Mesenchymal stem cell (in vitro differentiated cells and primary cell): ENCODE measurements at regions not wholly inside any gene's neighbourhood (a gene's known extent, or its start where the extent isn't known, plus 50 kb on each side); places are given as distances from the start of the nearest gene placed in this dataset.

Source experiments
- DNase-seq: peaks from one replicate; pipeline ENCODE4 v3.0.0-alpha.2; 2013
- H2AFZ ChIP-seq: one replicate; pipeline ENCODE4 v1.6.1; 2013; ENCODE audit warnings: low read depth, mild to moderate bottlenecking, control low read depth, inconsistent platforms, low read length, moderate library complexity
- H2AK5ac ChIP-seq: 2 replicates; pipeline ENCODE4 v1.6.1; 2013; ENCODE audit warnings: low read length, moderate library complexity, mild to moderate bottlenecking, inconsistent platforms; ENCODE audit not compliant: severe bottlenecking
- H2BK120ac ChIP-seq: one replicate; pipeline ENCODE4 v1.6.1; 2013; ENCODE audit warnings: low read depth, mild to moderate bottlenecking, inconsistent platforms, low read length, moderate library complexity
- H2BK12ac ChIP-seq, 2 experiments: one replicate each; pipeline ENCODE4 v1.6.1; 2013; ENCODE audit warnings: inconsistent platforms in 2 of 2, low read length in 2 of 2, mild to moderate bottlenecking in 2 of 2, moderate library complexity in 2 of 2, control low read depth in 1 of 2
- H2BK15ac ChIP-seq: one replicate; pipeline ENCODE4 v1.6.1; 2013; ENCODE audit warnings: mild to moderate bottlenecking, low read depth, inconsistent platforms; ENCODE audit not compliant: poor library complexity, severe bottlenecking
- H2BK5ac ChIP-seq: 2 replicates; pipeline ENCODE4 v1.6.1; 2013; ENCODE audit warnings: low read depth, mild to moderate bottlenecking, low read length, control low read depth, inconsistent platforms; ENCODE audit not compliant: poor library complexity, severe bottlenecking
- H3K14ac ChIP-seq, 2 experiments: one replicate each; pipeline ENCODE4 v1.6.1; 2013; ENCODE audit warnings: inconsistent platforms in 2 of 2, low read length in 2 of 2, control low read depth in 1 of 2, mild to moderate bottlenecking in 1 of 2, moderate library complexity in 1 of 2
- H3K18ac ChIP-seq, 2 experiments: one replicate each; pipeline ENCODE4 v1.6.1; 2013; ENCODE audit warnings: inconsistent platforms in 2 of 2, low read length in 2 of 2, control low read depth in 1 of 2, low read depth in 1 of 2, mild to moderate bottlenecking in 1 of 2
- H3K23ac ChIP-seq, 2 experiments: one replicate each; pipeline ENCODE4 v1.6.1; 2013; ENCODE audit warnings: inconsistent platforms in 2 of 2, low read length in 2 of 2, mild to moderate bottlenecking in 2 of 2, moderate library complexity in 2 of 2, control low read depth in 1 of 2
- H3K27ac ChIP-seq: 2 replicates; pipeline ENCODE4 v1.5.1; 2013; ENCODE audit warnings: mild to moderate bottlenecking, moderate library complexity, low read length, control low read depth, inconsistent platforms; ENCODE audit not compliant: poor library complexity, severe bottlenecking
- H3K27me3 ChIP-seq, 2 experiments: 2 replicates each; pipeline versions ENCODE4 v1.6.1 to v1.7.0; 2013; ENCODE audit warnings: low read length in 2 of 2, mild to moderate bottlenecking in 2 of 2, moderate library complexity in 2 of 2, control low read depth in 1 of 2, inconsistent platforms in 1 of 2; ENCODE audit not compliant: control insufficient read depth in 1 of 2, insufficient read depth in 1 of 2
- H3K36me3 ChIP-seq, 2 experiments: 2 replicates each; pipeline versions ENCODE4 v1.6.1 to v1.7.0; 2013; ENCODE audit warnings: low read length in 2 of 2, control low read depth in 1 of 2, inconsistent platforms in 1 of 2, low read depth in 1 of 2, mild to moderate bottlenecking in 1 of 2; ENCODE audit not compliant: insufficient read depth in 2 of 2, control insufficient read depth in 1 of 2
- H3K4ac ChIP-seq, 2 experiments: one replicate each; pipeline ENCODE4 v1.6.1; 2013; ENCODE audit warnings: inconsistent platforms in 2 of 2, low read length in 2 of 2, mild to moderate bottlenecking in 2 of 2, moderate library complexity in 2 of 2, control low read depth in 1 of 2, low read depth in 1 of 2
- H3K4me1 ChIP-seq: 2 replicates; pipeline ENCODE4 v1.6.1; 2013; ENCODE audit warnings: low read depth, low read length, control low read depth; ENCODE audit not compliant: control insufficient read depth, insufficient read depth
- H3K4me2 ChIP-seq: 2 replicates; pipeline ENCODE4 v1.6.1; 2013; ENCODE audit warnings: low read length, mild to moderate bottlenecking, inconsistent platforms; ENCODE audit not compliant: poor library complexity, severe bottlenecking
- H3K4me3 ChIP-seq, 2 experiments: 2 replicates each; pipeline versions ENCODE4 v1.5.1 to v1.7.0; 2013; ENCODE audit warnings: low read length in 2 of 2, mild to moderate bottlenecking in 2 of 2, control low read depth in 1 of 2, low read depth in 1 of 2; ENCODE audit not compliant: insufficient read depth in 1 of 2
- H3K79me1 ChIP-seq: replicated peaks from 2 replicates; pipeline ENCODE4 v1.6.1; 2013; ENCODE audit warnings: mild to moderate bottlenecking, control low read depth, low read length, inconsistent platforms; ENCODE audit not compliant: poor library complexity, severe bottlenecking
- H3K9ac ChIP-seq: 2 replicates; pipeline ENCODE4 v1.7.0; 2013; ENCODE audit warnings: mild to moderate bottlenecking, low read length, moderate library complexity
- H3K9me3 ChIP-seq: 2 replicates; pipeline ENCODE4 v1.7.0; 2013; ENCODE audit warnings: mild to moderate bottlenecking, low read length; ENCODE audit not compliant: control insufficient read depth
- H4K8ac ChIP-seq: one replicate; pipeline ENCODE4 v1.6.1; 2013; ENCODE audit warnings: inconsistent platforms, mild to moderate bottlenecking, low read length, moderate library complexity
- H4K91ac ChIP-seq: one replicate; pipeline ENCODE4 v1.6.1; 2013; ENCODE audit warnings: mild to moderate bottlenecking, low read length, inconsistent platforms
- whole genome bisulfite sequencing: methylation state at CpG from one replicate; pipeline ENCODE4 v1.1.7; 2013; ENCODE audit warnings: mixed read lengths; 5-methylcytosine and 5-hydroxymethylcytosine counted together

GRCh38 chr4:128590034-128590740, 219.3 kb upstream of the JADE1 start:
- H3K23ac ChIP-seq: no peak overlapping the region
- peak; percentile 9 for DNase-seq
- no peak overlapping the region for H2BK120ac ChIP-seq
- no peaks in the 10 kb centered on the region for H3K79me1 ChIP-seq
- H2AFZ ChIP-seq: no peak overlapping the region
- no peak overlapping the region for H2BK15ac ChIP-seq
- no peak overlapping the region for H2BK5ac ChIP-seq
- no peak overlapping the region for H2AK5ac ChIP-seq
- no peak overlapping the region for H4K8ac ChIP-seq
- H3K4me2 ChIP-seq: no peak overlapping the region
- H3K4me3 ChIP-seq: no peak overlapping the region
- WGBS: 81% methylated on average over 9 of the region's 9 CpGs
- H3K27me3 ChIP-seq: peaks cover 0 to 2% of the 10 kb centered on the region in 2 experiments
- no peaks in the 10 kb centered on the region for H3K4me1 ChIP-seq
- H3K27ac ChIP-seq: no peak overlapping the region
- H3K14ac ChIP-seq: no peak overlapping the region
- H3K4ac ChIP-seq: no peak overlapping the region
- H4K91ac ChIP-seq: no peak overlapping the region
- H2BK12ac ChIP-seq: no peak overlapping the region
- H3K9me3 ChIP-seq: peaks cover 10% of the 10 kb centered on the region
- no peaks in the 10 kb centered on the region for H3K36me3 ChIP-seq
- H3K18ac ChIP-seq: peak overlapping the region in 1 of 2 experiments; percentile 0
- H3K9ac ChIP-seq: no peak overlapping the region

DNA sequence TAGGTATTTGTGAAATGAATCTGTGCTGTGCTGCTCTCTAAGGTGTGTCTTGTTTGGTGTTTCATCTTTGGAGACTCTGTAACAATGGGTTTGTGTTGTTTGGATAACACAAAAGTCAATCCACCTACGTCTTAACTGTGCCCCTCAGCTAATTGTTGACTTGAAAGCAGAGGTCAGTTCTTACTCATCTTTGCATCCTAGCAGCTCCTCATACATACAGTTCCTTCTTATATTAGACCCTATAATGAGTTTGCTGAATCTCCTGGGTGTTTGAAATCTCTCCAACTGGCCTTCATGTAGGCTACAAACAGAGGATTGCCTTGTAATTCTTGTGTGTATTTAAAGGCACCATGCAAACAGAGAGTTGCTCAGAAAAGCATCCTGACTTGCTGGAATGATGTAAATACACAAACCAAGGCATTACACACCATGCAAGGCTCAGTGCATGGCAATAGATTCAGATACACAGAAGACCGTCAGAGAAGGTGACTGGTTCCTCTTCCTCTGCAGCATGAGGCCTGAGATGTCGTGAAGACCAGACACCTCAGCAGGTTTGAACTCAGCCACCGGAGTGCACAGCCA, 220.0 kb upstream of the JADE1 start:
- H3K4me1 ChIP-seq: no peaks in the 10 kb centered on the region
- no peak overlapping the region for H2BK120ac ChIP-seq
- DNase-seq: peak; percentile 7
- no peaks in the 10 kb centered on the region for H3K79me1 ChIP-seq
- H3K27ac ChIP-seq: no peak overlapping the region
- no peak overlapping the region for H3K4me3 ChIP-seq
- no peak overlapping the region for H3K4me2 ChIP-seq
- H2BK12ac ChIP-seq: no peak overlapping the region
- peak overlapping the region; percentile 22 for H4K8ac ChIP-seq
- no peak overlapping the region for H2BK15ac ChIP-seq
- no peak overlapping the region for H3K9ac ChIP-seq
- no peak overlapping the region for H3K4ac ChIP-seq
- H3K18ac ChIP-seq: peak overlapping the region in 1 of 2 experiments; percentile 0
- WGBS: 95% methylated on average over 3 of the region's 4 CpGs
- no peak overlapping the region for H2BK5ac ChIP-seq
- H3K23ac ChIP-seq: no peak overlapping the region
- H2AFZ ChIP-seq: no peak overlapping the region
- H2AK5ac ChIP-seq: no peak overlapping the region
- no peak overlapping the region for H4K91ac ChIP-seq
- peaks cover 0 to 2% of the 10 kb centered on the region in 2 experiments for H3K27me3 ChIP-seq
- no peak overlapping the region for H3K14ac ChIP-seq
- H3K9me3 ChIP-seq: peaks cover 10% of the 10 kb centered on the region
- H3K36me3 ChIP-seq: no peaks in the 10 kb centered on the region

DNA sequence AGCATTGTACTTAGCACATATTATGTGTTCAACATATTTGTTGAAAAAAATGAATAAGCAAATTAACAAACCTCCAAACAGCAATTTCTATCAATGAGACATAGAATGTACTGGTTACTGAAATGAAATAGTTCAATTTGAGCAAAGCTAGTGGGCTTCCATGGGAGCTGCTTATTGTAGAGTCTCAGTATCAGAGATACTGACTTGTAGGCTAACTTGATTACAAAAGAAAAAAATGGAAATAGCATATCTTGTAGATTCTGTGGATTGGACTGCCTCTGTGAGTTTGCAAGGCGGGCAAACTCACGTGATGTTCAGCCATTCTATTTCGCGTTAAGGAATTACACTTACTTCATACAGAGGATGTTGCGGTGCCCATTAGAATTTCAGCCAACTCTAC, 222.1 kb upstream of the JADE1 start:
- Histone ChIP-seq H2AK5ac (no peak overlapping the region), H3K9ac (no peak overlapping the region), H3K4me3 (no peak overlapping the region), H4K8ac (no peak overlapping the region), H2BK12ac (no peak overlapping the region), H3K14ac (no peak overlapping the region), H3K23ac (no peak overlapping the region), H2BK15ac (no peak overlapping the region), H3K4me1 (no peaks in the 10 kb centered on the region), H3K4ac (no peak overlapping the region), H3K27ac (no peak overlapping the region), H2BK120ac (no peak overlapping the region), H3K18ac (no peak overlapping the region), H2BK5ac (no peak overlapping the region), H2AFZ (no peak overlapping the region), H3K9me3 (no peaks in the 10 kb centered on the region), H3K4me2 (no peak overlapping the region), H3K27me3 (peaks cover 0 to 2% of the 10 kb centered on the region in 2 experiments), H3K36me3 (no peaks in the 10 kb centered on the region), H4K91ac (no peak overlapping the region), H3K79me1 (no peaks in the 10 kb centered on the region)
- no peak for DNase-seq
- WGBS: 100% methylated on average over 5 of the region's 5 CpGs

DNA sequence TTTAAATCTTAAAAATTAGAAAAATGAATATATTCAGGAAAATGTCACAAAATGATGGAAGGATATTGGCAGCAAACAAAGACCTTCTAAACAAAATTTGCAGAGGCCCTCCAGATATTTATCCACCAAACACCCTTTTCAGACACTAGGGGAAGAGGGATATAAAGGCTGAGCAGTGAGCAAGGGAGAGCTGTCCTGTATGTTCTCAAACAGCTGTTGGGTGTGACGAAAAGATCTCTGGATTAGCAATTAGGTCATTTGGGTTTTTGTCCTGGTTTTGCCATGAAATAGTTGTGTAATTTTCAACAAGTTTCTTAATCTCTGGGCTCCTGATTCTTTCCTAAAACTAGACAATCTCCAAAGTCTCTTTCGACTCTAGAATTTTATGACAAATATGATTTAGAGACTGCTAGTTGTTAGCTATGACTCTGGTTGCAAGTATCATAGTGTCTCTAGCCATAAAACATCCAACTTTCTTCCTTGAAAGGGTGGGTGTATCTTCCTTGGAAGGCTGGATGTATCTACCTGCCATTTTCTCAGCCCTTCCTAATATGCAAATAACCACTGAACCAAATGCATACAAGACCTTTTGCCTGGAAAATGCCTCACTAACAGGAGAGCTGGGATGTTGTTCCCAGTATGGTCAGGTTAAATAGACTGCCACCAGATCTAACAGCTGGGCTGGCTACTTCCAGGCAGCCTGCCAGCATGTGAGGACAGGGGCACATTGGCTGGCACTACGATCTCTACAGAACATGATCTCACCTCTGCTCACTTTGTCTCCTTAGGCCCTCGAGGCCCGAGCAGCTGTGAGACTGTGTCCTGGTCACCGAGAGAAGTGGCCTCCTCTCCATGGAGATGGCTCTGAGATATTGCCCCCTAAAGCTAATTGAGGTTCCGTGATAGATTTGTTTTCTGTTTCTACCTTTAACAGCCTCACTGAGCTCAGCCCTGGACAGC, 225.5 kb upstream of the JADE1 start:
- no peak overlapping the region for H2BK120ac ChIP-seq
- H3K23ac ChIP-seq: no peak overlapping the region
- DNase-seq: no peak
- peak overlapping the region in 1 of 2 experiments; percentile 4 for H3K18ac ChIP-seq
- no peak overlapping the region for H4K8ac ChIP-seq
- no peaks in the 10 kb centered on the region for H3K27me3 ChIP-seq
- H3K4me3 ChIP-seq: no peak overlapping the region
- H4K91ac ChIP-seq: no peak overlapping the region
- H3K9me3 ChIP-seq: no peaks in the 10 kb centered on the region
- no peak overlapping the region for H2AFZ ChIP-seq
- no peaks in the 10 kb centered on the region for H3K79me1 ChIP-seq
- 92% methylated on average over 6 of the region's 7 CpGs for WGBS
- H3K4me1 ChIP-seq: no peaks in the 10 kb centered on the region
- H2BK15ac ChIP-seq: no peak overlapping the region
- no peak overlapping the region for H3K27ac ChIP-seq
- peak overlapping the region in 1 of 2 experiments; percentile 17 for H2BK12ac ChIP-seq
- no peaks in the 10 kb centered on the region for H3K36me3 ChIP-seq
- H3K9ac ChIP-seq: no peak overlapping the region
- no peak overlapping the region for H3K4me2 ChIP-seq
- no peak overlapping the region for H2AK5ac ChIP-seq
- no peak overlapping the region for H3K4ac ChIP-seq
- no peak overlapping the region for H2BK5ac ChIP-seq
- H3K14ac ChIP-seq: no peak overlapping the region
